HG03354 (cell line): ENCODE measurements at regions not wholly inside any gene's neighbourhood (a gene's known extent, or its start where the extent isn't known, plus 50 kb on each side); places are given as distances from the start of the nearest gene placed in this dataset.

ENCODE experiments used
- ATAC-seq: cut with Tn5 transposase; IDR thresholded peaks from one replicate; pipeline ENCODE4 v1.9.1; 2021; ENCODE audit warnings: mild to moderate bottlenecking; ENCODE audit not compliant: unreplicated experiment, poor library complexity, severe bottlenecking

DNA sequence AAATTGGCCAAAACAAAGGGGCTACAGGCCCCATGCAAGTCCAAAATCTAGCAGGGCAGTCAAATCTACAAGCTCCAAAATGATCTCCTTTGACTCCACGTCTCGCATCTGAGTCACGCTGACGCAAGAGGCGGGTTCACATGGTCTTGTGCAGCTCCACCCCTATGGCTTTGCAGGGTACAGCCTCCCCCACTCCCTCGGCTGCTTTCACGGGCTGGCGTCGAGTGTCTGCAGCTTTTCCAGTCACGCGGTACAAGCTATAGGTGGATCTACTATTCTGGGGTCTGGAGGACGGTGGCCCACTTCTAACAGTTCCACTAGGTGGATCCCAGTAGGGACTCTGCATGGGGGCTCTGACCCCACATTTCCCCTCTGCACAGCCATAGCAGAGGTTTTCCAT is 99.2 kb upstream of the KCNIP4 start:
- no peak for ATAC-seq

DNA sequence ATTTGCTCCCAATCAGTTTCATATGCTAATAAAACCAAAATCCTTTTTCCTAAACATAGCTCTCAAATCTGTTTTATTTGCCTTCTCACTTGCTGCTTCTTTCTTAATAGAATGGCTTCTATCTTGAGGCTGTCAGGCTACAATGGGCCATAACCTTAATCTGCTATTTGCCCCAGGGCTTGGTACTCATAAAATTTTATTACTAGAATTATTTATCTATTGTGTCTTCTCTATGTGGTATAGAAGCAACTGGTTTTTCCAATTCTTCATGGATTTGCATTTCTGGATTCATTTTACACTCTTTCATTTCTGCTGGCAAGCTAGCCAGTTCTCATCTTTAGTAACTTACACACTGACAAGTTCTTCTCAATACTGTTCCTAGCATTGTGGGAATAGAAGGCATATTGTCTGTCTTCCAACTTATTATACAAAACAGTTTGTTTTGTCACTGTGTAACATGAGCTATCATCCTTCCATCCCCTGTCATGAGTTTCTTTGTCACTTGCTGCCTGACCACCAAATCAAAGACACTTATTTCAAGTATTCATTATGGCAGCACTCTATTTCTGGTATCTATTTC is 96.6 kb upstream of the KCNIP4 start:
- ATAC-seq: no peak

DNA sequence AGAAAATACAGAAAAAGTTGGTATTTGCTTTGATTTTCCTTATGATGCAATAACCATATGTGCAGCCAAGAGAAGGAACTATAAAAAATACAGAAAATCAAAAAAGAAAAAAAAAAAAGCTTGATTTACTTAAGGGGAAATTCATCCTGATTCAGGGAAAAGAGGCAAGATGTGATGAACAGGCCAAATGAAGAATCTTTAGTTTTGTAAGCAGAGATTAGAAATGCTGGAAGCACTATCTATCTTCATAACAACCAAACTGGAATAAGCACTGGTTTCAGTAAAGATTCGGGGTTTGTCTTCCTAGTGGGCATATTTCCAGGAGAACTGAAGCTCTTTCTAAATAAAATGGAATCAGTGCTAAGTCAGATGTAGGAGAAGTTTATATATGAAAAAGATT is 82.9 kb upstream of the KCNIP4 start:
- no peak for ATAC-seq

DNA sequence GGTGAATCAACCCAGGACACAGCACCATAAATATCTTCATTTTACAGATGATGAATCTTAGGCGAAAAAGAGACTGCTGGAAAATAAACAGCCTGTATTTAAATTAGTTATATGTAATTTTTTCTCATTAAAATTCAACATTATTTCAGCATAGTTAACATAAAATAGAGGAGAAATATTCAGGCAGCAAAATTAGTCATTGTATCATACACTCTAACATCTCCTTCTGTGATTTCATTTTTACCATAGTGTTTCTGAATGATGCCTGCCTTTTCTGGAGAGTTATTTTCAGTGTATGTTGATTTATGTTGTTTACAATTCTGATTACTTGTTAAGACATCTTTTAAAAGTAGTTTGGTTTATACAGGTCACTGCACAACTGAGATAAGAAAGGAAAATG is 82.3 kb upstream of the KCNIP4 start:
- no peak for ATAC-seq

DNA sequence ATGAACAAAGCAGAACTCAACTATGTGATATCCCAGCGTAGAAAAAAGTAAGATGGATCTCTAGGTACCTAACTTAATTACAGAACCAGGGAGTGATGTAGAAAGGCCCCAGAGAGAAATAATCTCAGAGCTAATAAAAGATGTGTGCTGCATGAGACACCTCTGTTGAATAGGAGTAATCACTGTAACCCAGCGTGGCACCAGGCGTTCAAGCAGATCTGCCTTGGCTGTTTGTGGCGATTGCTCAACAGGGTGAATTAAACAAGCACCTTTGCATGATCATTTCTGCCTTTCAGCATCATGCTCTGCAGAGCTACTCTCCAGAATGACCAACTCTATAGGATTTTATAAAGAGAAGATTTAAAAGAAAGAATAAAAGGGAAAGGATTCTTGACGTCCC is 81.7 kb upstream of the KCNIP4 start:
- ATAC-seq: no peak

DNA sequence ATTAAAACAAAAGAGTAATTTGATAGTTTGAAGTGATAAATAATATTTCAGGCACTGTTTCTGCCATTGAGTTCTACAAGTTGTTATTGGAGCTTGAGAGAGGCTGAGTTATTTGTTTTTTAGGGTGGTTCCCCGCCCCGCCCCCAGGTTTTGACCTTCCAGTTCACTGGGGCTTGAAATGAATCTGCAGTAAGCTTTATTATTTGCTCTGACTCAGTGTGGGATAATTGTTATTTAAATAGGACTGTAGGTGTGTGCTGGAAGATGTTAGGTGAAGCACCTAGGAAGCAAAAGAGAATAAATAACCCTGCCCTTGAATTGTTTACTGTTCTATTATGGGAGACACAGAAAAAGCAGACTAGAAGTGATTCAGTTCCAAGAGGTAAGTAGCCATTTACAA is 81.2 kb upstream of the KCNIP4 start:
- ATAC-seq: no peak

DNA sequence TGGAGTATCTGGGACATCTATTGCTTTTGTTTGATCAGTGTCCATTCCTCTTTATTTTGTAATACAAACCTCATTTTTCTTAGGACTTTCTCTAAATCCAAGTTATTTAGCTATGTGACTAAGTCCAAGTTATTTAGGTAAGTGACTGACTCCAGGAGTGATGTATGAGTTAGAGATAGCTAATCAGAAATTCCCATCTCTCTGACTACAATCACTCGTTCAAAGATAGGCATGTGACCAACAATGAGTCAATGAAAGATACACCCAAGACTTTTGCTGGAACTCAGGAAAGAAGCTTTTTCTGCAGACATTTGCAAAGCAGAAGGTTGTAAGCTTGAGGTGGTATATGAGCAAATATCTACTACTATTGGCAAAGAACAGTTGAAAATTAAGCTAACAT is 72.5 kb upstream of the KCNIP4 start:
- ATAC-seq: no peak

DNA sequence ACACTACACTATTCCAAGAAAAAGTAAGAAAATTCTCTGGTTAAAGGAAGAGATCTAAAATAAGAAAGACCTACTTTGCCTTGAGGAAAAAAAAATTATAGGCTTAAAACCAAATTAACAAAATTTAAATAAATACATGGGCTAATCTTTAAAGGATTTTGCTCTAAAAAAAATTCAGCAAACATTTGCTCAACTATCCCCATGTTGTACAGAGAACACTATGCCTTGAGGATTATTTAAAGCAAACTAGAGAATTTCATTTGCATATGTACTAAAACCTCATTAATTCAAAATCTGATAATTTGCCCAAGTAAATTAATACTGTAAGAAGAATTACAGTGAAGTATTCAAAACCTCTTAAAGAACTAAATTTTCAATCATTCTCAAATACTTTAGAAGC is 71.6 kb upstream of the KCNIP4 start:
- no peak for ATAC-seq

DNA sequence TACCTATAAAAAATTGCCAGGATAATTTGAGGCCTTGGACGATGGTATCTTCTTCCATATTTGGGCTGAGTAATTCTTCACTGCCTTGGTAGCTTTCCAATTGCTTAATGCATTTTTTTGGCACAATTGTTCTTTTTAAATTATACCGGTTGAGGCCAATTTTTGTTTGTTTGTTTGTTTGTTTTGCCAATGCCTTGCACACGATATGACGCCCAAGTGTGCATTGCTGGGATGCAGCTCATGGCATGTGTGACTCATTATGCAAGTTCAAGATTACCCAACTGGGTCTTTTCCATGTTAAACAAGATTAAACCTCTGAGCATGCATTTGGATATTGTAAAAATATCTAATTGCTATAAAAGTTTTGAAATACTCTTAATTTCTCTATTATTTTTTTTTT is 71.1 kb upstream of the KCNIP4 start:
- ATAC-seq: no peak

DNA sequence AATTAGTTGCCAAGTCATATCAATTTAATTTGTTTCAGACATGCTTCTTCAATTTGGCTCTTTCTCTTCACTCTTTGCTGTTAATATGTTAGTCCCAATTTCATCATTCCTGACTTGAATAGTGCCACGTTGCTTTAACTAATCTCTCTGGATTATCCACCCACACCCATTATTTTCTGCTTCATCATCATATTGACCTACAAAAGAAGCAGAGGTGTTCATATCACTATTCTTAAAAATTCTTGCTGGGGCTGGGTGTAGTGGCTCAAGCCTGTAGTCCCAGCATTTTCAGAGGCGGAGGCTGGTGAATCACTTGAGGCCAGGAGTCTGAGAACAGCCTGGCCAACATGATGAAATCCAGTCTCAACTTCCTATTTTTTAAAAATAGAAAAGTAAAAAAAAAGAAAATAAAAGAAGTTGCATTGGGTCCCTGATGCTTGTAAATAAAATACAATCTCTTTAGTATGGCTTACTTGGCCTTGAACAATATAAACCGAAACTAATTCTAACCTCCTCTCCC is 65.7 kb upstream of the KCNIP4 start:
- no peak for ATAC-seq

DNA sequence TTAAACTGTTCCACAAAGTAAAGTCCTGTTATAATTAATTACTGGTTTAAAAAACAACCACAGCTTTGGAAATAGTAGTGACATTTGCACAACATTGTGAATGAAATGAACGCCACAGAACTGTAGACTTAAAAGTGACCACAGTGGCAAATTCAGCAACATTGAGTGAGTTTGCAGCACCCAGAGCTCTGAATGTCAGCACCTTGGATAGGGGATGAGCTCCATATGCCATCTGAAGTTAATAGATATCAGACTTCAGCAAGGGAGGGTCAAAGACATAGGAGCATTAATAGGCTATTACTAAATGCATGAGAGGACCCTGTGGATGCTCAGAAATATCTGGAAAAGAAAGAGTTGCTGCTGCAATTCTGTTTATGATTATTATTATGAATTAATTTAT is 55.3 kb upstream of the KCNIP4 start:
- ATAC-seq: no peak
